ENCODE measurements at regions not wholly inside any gene's neighbourhood (a gene's known extent, or its start where the extent isn't known, plus 50 kb on each side); places are given as distances from the start of the nearest gene placed in this dataset.

DNA sequence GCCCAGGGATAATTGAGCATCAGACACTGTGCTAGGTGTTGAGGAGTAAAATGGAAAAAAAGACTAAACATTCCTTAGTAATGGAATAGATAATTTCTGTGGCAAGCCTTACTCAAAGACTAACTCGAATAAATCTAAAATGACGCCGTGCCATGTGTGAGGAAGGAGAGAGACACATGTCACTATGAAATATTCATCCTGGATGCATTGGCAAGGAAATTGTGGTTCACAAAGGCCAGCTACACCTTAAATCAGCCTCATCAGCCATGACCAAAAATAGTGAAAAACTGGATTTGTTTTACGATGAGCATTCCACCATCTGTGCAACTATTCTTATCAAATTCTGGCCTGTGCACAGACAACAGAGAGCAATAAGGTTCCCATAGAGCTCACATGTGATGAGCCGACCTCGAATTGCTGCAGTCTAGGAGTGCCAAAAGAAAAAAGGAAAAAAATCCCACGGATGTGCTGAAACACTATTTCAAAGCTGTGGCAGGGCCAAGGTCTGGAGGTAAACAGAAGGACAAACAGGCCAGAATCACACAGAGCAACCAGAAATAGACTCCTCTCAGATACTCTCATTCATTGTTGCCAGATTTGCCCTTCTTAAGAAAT, 505.7 kb downstream of the EFNB2 start:
- H4K91ac ChIP-seq (replicated peaks; ENCODE audit: insufficient read length, low read length): no peak overlapping the region
- H3K23ac ChIP-seq (ENCODE audit: insufficient read length): no peak overlapping the region
- no peaks in the 10 kb centered on the region for H3K27me3 ChIP-seq (replicated peaks in 1 of 4; ENCODE audit: control insufficient read depth in 3 of 4, extremely low read depth in 1 of 4, insufficient read depth in 3 of 4, low read length in 3 of 4)
- DNase-seq (ENCODE audit: low read depth in 1 of 2, low spot score in 2 of 2) (no peak), FAIRE-seq (no peak)
- no peaks in the 10 kb centered on the region for H3K79me1 ChIP-seq (ENCODE audit: low read depth, low read length)
- no peaks in the 10 kb centered on the region for H4K20me1 ChIP-seq (replicated peaks in 1 of 2; ENCODE audit: control insufficient read depth in 1 of 2, insufficient read depth in 2 of 2, low read length in 2 of 2)
- no peak overlapping the region for H2BK120ac ChIP-seq (replicated peaks; ENCODE audit: low read depth, low read length)
- H2BK15ac ChIP-seq (ENCODE audit: low read length): no peak overlapping the region
- no peak overlapping the region for H2BK12ac ChIP-seq (ENCODE audit: low read depth, low read length)
- no peak overlapping the region for H4K8ac ChIP-seq (ENCODE audit: extremely low read depth, insufficient read depth, low read length)
- no peak overlapping the region for H2AFZ ChIP-seq (ENCODE audit: low read length)
- H2BK5ac ChIP-seq (ENCODE audit: low read depth, low read length): no peak overlapping the region
- H2AK5ac ChIP-seq (ENCODE audit: low read depth, low read length): no peak overlapping the region
- no peaks in the 10 kb centered on the region for H3K36me3 ChIP-seq (ENCODE audit: control insufficient read depth in 2 of 4, insufficient read depth in 4 of 4, low read length in 3 of 4)
- H3K27ac ChIP-seq (ENCODE audit: low read depth, low read length): no peak overlapping the region
- H3K9ac ChIP-seq (replicated peaks in 1 of 4; ENCODE audit: extremely low read depth in 1 of 4, low read depth in 3 of 4, low read length in 3 of 4): no peak overlapping the region
- H3K4me1 ChIP-seq (replicated peaks in 1 of 4; ENCODE audit: control insufficient read depth in 3 of 4, insufficient read depth in 4 of 4, low read length in 3 of 4): no peaks in the 10 kb centered on the region
- POLR2A ChIA-PET (ENCODE audit: partially characterized antibody): no interaction called here
- H3K4me2 ChIP-seq (ENCODE audit: insufficient read depth in 1 of 2, low read depth in 2 of 2, low read length in 2 of 2): no peak overlapping the region
- H3K4me3 ChIP-seq (ENCODE audit: extremely low read depth in 1 of 4, insufficient read depth in 2 of 4, low read depth in 3 of 4, low read length in 4 of 4): no peak overlapping the region
- WGBS, 2 experiments (ENCODE audit: extremely low coverage in 1 of 2, insufficient coverage in 1 of 2, insufficient read length in 1 of 2, insufficient replicate concordance in 2 of 2, low coverage in 1 of 2, low lambda C conversion rate in 2 of 2, missing lambda C conversion rate in 1 of 2): 96% methylated on average over 7 of the region's 7 CpGs; no CpG with 5 or more reads in 1 of the 2 experiments
- no peak overlapping the region for H3K56ac ChIP-seq (replicated peaks; ENCODE audit: insufficient read length, low read depth, low read length)
- H3K79me2 ChIP-seq (ENCODE audit: control insufficient read depth in 1 of 2, insufficient read depth in 2 of 2, low read length in 2 of 2): no peaks in the 10 kb centered on the region
- no peak overlapping the region for H3K14ac ChIP-seq (ENCODE audit: insufficient read length)
- no peak overlapping the region for H4K5ac ChIP-seq (ENCODE audit: insufficient read length, low read depth, low read length)
- H3K9me3 ChIP-seq (ENCODE audit: insufficient read depth in 2 of 2, low read depth in 1 of 2, low read length in 1 of 2): no peaks in the 10 kb centered on the region
- H2BK20ac ChIP-seq (ENCODE audit: low read length): no peak overlapping the region
- H3K23me2 ChIP-seq (ENCODE audit: low read depth, low read length): no peaks in the 10 kb centered on the region; the same call in 1 of the 2 replicates
- no peak overlapping the region for H3K18ac ChIP-seq (ENCODE audit: extremely low read depth, low read length)
- CTCF ChIA-PET (ENCODE audit: partially characterized antibody): no interaction called here
- H3K4ac ChIP-seq (replicated peaks; ENCODE audit: insufficient read length, low read depth, low read length): no peak overlapping the region
- TF ChIP-seq TAF7 (optimal IDR thresholded peaks at IDR 0.05; ENCODE audit: borderline replicate concordance, low read depth, low read length) (no peak), HDAC2 (IDR thresholded peaks at IDR 0.05; ENCODE audit: borderline replicate concordance in 1 of 2, low read depth in 2 of 2, low read length in 2 of 2) (no peak), TBP (IDR thresholded peaks at IDR 0.05; ENCODE audit: low read depth, low read length) (no peak), GTF2F1 (IDR thresholded peaks at IDR 0.05; ENCODE audit: borderline replicate concordance, low read depth, low read length) (no peak), EP300 (IDR thresholded peaks at IDR 0.05; ENCODE audit: borderline replicate concordance in 1 of 2, low read depth in 2 of 2, low read length in 2 of 2) (no peak), BCL11A (IDR thresholded peaks at IDR 0.05; ENCODE audit: low read depth in 2 of 2, low read length in 2 of 2) (no peak), RNF2 (IDR thresholded peaks at IDR 0.05; ENCODE audit: borderline replicate concordance, low read depth, low read length, missing control alignments, poor library complexity, severe bottlenecking) (no peak), ZNF274 (IDR thresholded peaks at IDR 0.05; ENCODE audit: borderline replicate concordance, extremely low read depth, low read length) (no peak), TAF1 (IDR thresholded peaks at IDR 0.05; ENCODE audit: low read depth, low read length) (no peak), SIRT6 (IDR thresholded peaks at IDR 0.05; ENCODE audit: low read length) (no peak), CHD1 (IDR thresholded peaks at IDR 0.05; ENCODE audit: low read depth, low read length) (no peak), POLR2AphosphoS5 (IDR thresholded peaks at IDR 0.05; ENCODE audit: low read depth, low read length) (no peak)
- TF ChIP-seq, protein P1, sequence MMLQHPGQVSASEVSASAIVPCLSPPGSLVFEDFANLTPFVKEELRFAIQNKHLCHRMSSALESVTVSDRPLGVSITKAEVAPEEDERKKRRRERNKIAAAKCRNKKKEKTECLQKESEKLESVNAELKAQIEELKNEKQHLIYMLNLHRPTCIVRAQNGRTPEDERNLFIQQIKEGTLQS (IDR thresholded peaks at IDR 0.05; ENCODE audit: insufficient read depth, low read depth, low read length): no peak
